GM15510 (cell line): ENCODE measurements at regions not wholly inside any gene's neighbourhood (a gene's known extent, or its start where the extent isn't known, plus 50 kb on each side); places are given as distances from the start of the nearest gene placed in this dataset.

ENCODE experiments used
- POLR2A ChIP-seq: IDR thresholded peaks from 3 replicates; pipeline ENCODE4 v1.6.1; 2011; ENCODE audit warnings: borderline replicate concordance; ENCODE audit not compliant: insufficient read length; ENCODE audit errors: extremely low read depth

GRCh38 chr15:70180186-70180875 lies 82.6 kb upstream of the TLE3 start:
- no peak for TF ChIP-seq POLR2A

GRCh38 chr15:70179309-70179892 lies 81.7 kb upstream of the TLE3 start:
- TF ChIP-seq POLR2A = no peak

DNA sequence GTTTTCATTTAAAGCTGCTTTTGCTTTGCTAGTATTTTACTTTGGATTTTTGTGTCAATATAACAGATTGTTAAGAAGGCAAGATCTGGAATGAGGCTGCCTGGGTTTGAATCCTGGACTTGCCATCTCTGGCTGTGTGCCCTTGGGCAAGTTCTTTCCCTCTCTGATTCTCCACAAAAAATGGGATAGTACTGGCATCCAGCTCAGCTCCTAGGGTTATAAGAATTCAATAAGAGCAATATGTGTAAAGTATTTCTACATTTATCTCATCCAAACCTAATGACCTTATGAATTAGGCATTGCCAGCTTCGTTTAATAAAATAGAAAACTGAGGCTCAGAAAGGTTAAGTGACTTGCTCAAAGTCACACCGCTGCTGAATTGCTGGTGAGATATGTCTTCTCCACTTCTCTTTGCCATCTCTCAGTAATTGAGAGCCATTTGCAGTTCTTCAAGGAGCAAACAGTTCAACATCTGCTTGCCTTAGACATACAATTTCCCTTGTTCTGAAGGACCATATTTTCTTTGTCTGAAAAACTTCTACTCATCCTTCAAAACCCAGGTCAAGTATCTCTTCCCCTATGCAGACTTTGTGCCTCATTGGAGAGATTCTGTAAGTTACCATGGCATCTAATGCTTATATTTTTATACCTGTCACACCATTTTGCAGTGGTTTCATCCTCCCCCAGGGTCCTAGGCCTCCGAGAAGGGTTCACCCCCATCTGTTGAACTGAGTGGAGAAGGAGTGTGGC lies 80.8 kb upstream of the TLE3 start:
- no peak for TF ChIP-seq POLR2A

DNA sequence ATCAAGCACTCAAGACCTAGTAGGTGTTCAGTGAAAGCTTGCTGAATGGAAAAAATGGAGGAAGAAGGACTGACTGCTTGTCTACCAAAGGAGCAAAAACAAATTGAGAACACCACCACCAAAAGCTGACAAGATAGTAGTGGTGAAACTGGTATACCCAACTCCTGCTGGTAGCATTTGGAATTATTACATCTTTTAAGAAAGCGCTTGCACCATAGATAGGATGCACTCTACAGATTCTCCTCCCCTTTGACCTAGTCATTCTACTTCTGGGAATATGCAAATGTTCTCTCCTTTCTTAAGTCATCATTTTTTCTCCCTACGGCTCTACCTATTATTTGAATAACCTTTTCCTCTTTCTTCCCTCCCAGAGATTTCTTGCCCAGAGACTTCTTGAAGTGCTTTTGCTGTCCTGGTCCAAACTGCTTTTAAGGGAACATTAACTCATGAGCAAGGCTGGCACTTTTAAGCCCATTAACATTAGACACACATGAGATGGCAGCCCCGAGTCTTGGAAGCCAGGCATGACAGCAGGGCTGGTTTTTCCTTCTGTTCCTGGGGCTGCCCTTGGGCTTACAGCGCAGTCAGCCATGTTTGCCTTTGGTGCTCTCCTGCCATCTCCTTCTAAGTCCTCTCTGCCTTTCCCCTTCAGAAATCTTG lies 75.0 kb upstream of the TLE3 start:
- no peak for TF ChIP-seq POLR2A

DNA sequence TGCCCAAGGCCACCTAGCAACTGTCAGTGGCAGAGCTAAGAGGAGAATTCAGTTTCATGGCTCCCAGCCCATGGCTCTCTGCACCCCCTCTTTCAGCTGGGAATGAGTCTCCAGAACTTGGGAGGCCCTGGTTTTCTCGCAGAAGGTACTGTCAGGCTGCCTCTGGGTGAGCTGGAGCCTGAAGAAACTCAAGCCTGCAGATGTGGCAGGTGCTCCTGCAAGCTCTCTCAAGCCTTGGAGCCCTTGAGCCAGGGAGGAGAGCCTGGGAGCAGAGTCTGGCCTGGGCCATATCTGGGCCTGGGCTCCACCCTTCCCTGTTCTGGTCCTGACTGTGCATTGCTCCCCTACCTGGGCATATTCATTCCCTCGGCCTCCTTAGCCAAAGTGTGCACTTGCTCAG lies 74.4 kb upstream of the TLE3 start:
- no peak for TF ChIP-seq POLR2A

DNA sequence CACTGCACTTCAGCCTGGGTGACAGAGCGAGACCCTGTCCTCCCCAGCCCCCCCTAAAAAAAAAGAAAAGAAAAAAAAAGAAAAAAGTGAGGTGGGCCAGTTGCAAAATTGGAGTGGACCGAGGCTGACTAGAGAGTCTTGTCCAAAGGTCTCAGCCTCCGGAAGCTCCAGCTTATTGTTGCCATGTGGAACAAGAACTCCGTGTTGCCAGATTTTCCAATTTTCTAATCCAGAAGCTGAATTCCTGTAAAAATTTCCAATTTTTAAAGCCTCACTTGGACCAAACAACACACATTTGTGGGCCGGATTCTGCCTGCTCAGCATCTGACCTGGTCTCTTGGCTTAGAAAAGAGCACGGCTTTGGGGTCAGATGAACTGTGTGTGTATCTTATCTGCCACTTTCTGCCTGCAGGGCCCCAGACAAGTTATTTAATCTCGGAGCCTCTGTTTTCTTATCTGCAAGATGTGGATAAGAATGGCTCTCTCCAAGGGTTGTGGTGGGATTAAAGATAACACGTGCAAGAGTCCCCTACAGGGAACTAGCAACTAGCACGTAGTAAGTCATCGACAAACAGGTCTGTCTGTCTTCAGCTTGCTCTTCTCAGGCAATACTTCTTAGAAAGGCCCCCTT lies 73.7 kb upstream of the TLE3 start:
- TF ChIP-seq POLR2A = no peak

DNA sequence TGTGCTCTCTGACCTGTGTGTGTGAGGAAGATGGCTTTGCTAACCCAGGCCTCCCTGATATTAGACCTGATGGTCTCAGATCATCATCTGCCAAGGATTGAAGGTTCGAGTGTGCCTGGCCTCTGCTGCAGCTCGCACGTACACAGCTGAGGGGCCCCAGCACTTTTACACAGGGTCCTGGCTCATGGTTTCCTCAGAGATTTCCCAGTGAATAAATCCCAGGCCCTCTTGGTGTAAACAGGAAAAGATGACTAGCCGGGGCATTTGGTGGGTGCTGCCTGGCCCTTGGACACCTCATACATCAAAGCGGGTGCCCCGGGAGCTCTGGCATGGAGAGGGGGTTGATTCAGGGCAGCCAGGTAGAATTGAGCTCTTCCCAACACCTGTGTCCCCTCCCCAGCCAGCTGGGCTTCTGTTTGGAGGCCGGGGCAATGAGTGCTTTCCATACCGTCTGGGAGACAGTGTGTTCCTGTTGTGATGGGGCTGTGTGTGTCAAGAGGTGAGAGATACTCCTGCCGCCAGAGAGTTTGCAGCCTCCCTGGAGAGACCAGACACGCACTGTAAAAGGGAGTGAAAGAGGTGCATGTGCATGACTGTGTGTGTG lies 72.5 kb upstream of the TLE3 start:
- no peak for TF ChIP-seq POLR2A

- no peak for TF ChIP-seq POLR2A
Observed at GRCh38 chr15:70169147-70169546, 71.4 kb upstream of the TLE3 start.

- no peak for TF ChIP-seq POLR2A
Observed at GRCh38 chr15:70167155-70167554, 69.4 kb upstream of the TLE3 start.

- no peak for TF ChIP-seq POLR2A
Observed at GRCh38 chr15:70166506-70167087, 68.9 kb upstream of the TLE3 start.

DNA sequence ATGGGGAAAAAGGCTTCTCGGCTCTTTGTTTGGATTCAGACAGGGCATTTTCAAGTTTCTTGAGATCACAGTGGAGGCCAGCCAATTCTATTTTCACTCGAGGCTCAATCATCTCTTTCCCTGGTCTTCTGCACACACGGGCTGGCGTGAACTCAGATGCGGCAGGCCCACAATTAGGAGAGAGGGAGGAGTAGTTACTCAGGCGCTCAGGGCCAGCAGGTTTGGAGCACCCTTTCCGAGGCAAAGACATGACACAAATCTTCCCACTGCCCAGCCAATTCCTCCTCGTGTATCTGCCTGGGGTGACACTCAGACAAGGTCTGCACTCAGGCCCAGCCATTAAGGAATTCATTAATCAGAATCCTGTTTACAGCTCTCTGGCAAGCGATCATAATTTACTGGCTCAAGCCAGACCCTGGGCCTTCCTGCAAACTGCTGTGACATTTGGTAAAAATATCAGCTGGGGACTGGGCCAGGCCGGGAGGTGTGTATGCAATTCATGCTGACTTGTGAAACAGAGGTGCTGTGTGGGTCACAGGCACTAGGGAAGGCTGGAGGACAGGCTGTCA lies 68.1 kb upstream of the TLE3 start:
- TF ChIP-seq POLR2A = no peak

GRCh38 chr15:70164910-70165715 lies 67.4 kb upstream of the TLE3 start:
- TF ChIP-seq POLR2A = no peak
